ENCODE measurements at regions not wholly inside any gene's neighbourhood (a gene's known extent, or its start where the extent isn't known, plus 50 kb on each side); places are given as distances from the start of the nearest gene placed in this dataset.

DNA sequence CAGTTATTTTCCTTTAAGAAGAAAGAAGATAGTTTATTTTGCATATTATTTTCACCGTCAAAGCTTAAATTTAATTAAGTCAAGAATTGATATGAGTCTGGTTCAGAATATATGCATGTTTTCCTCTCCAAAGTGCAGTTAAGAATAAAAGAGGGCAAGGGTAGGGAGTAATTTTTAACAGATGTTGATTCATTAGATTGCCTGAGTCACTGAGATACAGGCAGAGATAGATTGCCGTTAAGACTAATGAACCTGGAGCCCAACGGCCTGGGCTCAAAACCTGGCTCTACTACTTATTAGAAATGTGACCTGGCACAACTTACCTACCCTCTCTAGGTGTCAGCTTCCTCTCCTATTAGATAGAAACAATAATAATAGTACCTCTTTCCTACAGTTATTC, 1037.4 kb upstream of the PABPC4L start:
- no peak for DNase-seq (ENCODE audit: low spot score)
- no peaks in the 10 kb centered on the region for H3K36me3 ChIP-seq (replicated peaks; ENCODE audit: insufficient read depth, low read depth)
- H3K4me2 ChIP-seq, result no peak overlapping the region
- no peaks in the 10 kb centered on the region for H3K9me3 ChIP-seq (ENCODE audit: low read depth)
- 44% methylated on average over 3 of the region's 3 CpGs for WGBS (ENCODE audit: low lambda C conversion rate, missing lambda C conversion rate)
- H2AFZ ChIP-seq, result no peak overlapping the region
- H3K27ac ChIP-seq, result no peak overlapping the region
- no peak overlapping the region for H3K4me3 ChIP-seq
- no peaks in the 10 kb centered on the region for H3K27me3 ChIP-seq
- H3K79me2 ChIP-seq, result no peaks in the 10 kb centered on the region
- TF ChIP-seq EZH2 (IDR thresholded peaks at IDR 0.05; ENCODE audit: borderline replicate concordance), result no peak
- TF ChIP-seq EZH2phosphoT487 (IDR thresholded peaks at IDR 0.05; ENCODE audit: low read depth, severe bottlenecking, unreplicated experiment), result no peak
- TF ChIP-seq, protein P1, sequence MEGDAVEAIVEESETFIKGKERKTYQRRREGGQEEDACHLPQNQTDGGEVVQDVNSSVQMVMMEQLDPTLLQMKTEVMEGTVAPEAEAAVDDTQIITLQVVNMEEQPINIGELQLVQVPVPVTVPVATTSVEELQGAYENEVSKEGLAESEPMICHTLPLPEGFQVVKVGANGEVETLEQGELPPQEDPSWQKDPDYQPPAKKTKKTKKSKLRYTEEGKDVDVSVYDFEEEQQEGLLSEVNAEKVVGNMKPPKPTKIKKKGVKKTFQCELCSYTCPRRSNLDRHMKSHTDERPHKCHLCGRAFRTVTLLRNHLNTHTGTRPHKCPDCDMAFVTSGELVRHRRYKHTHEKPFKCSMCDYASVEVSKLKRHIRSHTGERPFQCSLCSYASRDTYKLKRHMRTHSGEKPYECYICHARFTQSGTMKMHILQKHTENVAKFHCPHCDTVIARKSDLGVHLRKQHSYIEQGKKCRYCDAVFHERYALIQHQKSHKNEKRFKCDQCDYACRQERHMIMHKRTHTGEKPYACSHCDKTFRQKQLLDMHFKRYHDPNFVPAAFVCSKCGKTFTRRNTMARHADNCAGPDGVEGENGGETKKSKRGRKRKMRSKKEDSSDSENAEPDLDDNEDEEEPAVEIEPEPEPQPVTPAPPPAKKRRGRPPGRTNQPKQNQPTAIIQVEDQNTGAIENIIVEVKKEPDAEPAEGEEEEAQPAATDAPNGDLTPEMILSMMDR (IDR thresholded peaks at IDR 0.05; ENCODE audit: poor library complexity), result no peak
- H3K9me2 ChIP-seq (replicated peaks; ENCODE audit: insufficient read depth), result no peaks in the 10 kb centered on the region
- no peaks in the 10 kb centered on the region for H4K20me1 ChIP-seq (ENCODE audit: insufficient read depth, poor library complexity, severe bottlenecking)
- no peaks in the 10 kb centered on the region for H3K4me1 ChIP-seq (ENCODE audit: insufficient read depth)

DNA sequence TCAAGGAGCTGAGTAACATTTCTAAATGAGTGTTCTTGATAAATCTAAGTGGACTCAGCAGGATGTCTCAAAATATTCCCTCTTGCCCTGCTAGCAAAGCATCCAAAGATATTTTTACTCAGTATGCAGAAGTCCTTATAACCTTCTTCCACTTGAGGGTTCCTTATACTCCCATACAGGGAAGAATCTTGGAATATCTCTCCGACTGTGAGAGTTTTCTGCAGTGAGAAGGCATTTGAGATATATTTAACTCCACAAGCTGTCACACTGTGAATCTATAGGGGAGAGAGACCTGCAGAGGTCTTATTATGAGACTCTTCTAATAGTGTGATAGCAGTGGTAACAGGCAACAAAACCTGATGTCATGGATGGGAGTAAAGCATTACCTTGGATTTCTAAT, 1034.5 kb upstream of the PABPC4L start:
- no peaks in the 10 kb centered on the region for H3K79me2 ChIP-seq
- H3K4me1 ChIP-seq (ENCODE audit: insufficient read depth), result no peaks in the 10 kb centered on the region
- no peak overlapping the region for H2AFZ ChIP-seq
- no peaks in the 10 kb centered on the region for H4K20me1 ChIP-seq (ENCODE audit: insufficient read depth, poor library complexity, severe bottlenecking)
- H3K36me3 ChIP-seq (replicated peaks; ENCODE audit: insufficient read depth, low read depth), result no peaks in the 10 kb centered on the region
- H3K9me3 ChIP-seq (ENCODE audit: low read depth), result no peaks in the 10 kb centered on the region
- no peaks in the 10 kb centered on the region for H3K27me3 ChIP-seq
- 81% methylated on average over 1 of the region's 1 CpG for WGBS (ENCODE audit: low lambda C conversion rate, missing lambda C conversion rate)
- DNase-seq (ENCODE audit: low spot score), result no peak
- no peak overlapping the region for H3K4me3 ChIP-seq
- no peak overlapping the region for H3K4me2 ChIP-seq
- H3K9me2 ChIP-seq (replicated peaks; ENCODE audit: insufficient read depth), result no peaks in the 10 kb centered on the region
- H3K27ac ChIP-seq, result no peak overlapping the region
- TF ChIP-seq EZH2phosphoT487 (IDR thresholded peaks at IDR 0.05; ENCODE audit: low read depth, severe bottlenecking, unreplicated experiment), result no peak
- TF ChIP-seq, protein P1 (IDR thresholded peaks at IDR 0.05; ENCODE audit: poor library complexity), result no peak
- TF ChIP-seq EZH2 (IDR thresholded peaks at IDR 0.05; ENCODE audit: borderline replicate concordance), result no peak

DNA sequence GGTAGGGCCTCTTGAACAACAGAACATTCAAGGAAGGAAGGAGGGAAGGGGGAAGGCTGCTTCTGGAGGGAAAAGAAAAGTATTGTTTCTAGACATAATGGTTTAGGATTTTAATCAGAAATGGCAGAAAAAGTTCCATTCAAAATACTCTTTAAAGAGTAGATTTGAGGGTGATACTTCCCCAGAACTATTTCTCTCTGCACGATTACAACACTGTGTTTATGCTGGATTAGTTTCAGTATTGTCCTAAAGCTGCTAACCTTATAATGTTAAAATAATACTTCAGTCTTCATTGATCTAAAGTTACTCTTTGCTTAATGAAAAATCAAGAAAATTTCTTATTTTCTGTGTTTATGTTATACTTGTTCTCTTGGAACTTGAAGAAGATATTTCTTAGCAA, 1026.3 kb upstream of the PABPC4L start:
- H3K36me3 ChIP-seq (replicated peaks; ENCODE audit: insufficient read depth, low read depth), result no peaks in the 10 kb centered on the region
- H3K4me1 ChIP-seq (ENCODE audit: insufficient read depth), result no peaks in the 10 kb centered on the region
- no peak for DNase-seq (ENCODE audit: low spot score)
- no peaks in the 10 kb centered on the region for H3K27me3 ChIP-seq
- H4K20me1 ChIP-seq (ENCODE audit: insufficient read depth, poor library complexity, severe bottlenecking), result no peaks in the 10 kb centered on the region
- H2AFZ ChIP-seq, result no peak overlapping the region
- no peak overlapping the region for H3K27ac ChIP-seq
- H3K4me3 ChIP-seq, result no peak overlapping the region
- H3K79me2 ChIP-seq, result no peaks in the 10 kb centered on the region
- H3K9me2 ChIP-seq (replicated peaks; ENCODE audit: insufficient read depth), result no peaks in the 10 kb centered on the region
- WGBS (ENCODE audit: low lambda C conversion rate, missing lambda C conversion rate), result 90% methylated on average over 1 of the region's 1 CpG
- H3K9me3 ChIP-seq (ENCODE audit: low read depth), result no peaks in the 10 kb centered on the region
- TF ChIP-seq EZH2 (IDR thresholded peaks at IDR 0.05; ENCODE audit: borderline replicate concordance) (no peak), EZH2phosphoT487 (IDR thresholded peaks at IDR 0.05; ENCODE audit: low read depth, severe bottlenecking, unreplicated experiment) (no peak)
- TF ChIP-seq, protein P1 (IDR thresholded peaks at IDR 0.05; ENCODE audit: poor library complexity), result no peak
- H3K4me2 ChIP-seq, result no peak overlapping the region

DNA sequence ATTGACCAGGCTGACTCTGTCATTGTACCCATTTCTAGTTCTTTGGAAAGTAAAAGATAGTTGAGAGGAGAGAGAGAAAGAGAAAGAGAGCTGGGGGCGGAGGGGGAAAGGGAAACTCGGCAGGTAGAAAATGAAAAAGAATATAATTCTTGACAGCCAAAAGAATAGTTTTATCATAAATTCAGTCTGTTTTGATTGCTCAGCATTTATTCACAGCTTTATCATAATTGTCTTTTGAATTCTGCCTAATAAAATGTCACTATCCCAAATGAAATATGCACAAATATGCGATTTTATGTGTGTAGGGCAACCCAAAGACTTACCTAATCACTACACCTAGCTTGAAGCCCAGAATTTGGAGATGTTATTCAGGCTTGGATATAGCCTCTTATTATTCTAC, 1024.0 kb upstream of the PABPC4L start:
- DNase-seq (ENCODE audit: low spot score), result no peak
- TF ChIP-seq, protein P1 (IDR thresholded peaks at IDR 0.05; ENCODE audit: poor library complexity), result no peak
- no peak for TF ChIP-seq EZH2 (IDR thresholded peaks at IDR 0.05; ENCODE audit: borderline replicate concordance)
- no peak for TF ChIP-seq EZH2phosphoT487 (IDR thresholded peaks at IDR 0.05; ENCODE audit: low read depth, severe bottlenecking, unreplicated experiment)
- Histone ChIP-seq H3K79me2 (no peaks in the 10 kb centered on the region), H3K4me1 (ENCODE audit: insufficient read depth) (no peaks in the 10 kb centered on the region), H2AFZ (no peak overlapping the region), H3K4me2 (no peak overlapping the region), H3K4me3 (no peak overlapping the region), H3K27me3 (no peaks in the 10 kb centered on the region), H3K36me3 (replicated peaks; ENCODE audit: insufficient read depth, low read depth) (no peaks in the 10 kb centered on the region), H3K9me3 (ENCODE audit: low read depth) (no peaks in the 10 kb centered on the region), H3K9me2 (replicated peaks; ENCODE audit: insufficient read depth) (no peaks in the 10 kb centered on the region), H3K27ac (no peak overlapping the region), H4K20me1 (ENCODE audit: insufficient read depth, poor library complexity, severe bottlenecking) (no peaks in the 10 kb centered on the region)
- 90% methylated on average over 3 of the region's 3 CpGs for WGBS (ENCODE audit: low lambda C conversion rate, missing lambda C conversion rate)
